Cardiac septum (tissue), 1 donor: ENCODE measurements at regions not wholly inside any gene's neighbourhood (a gene's known extent, or its start where the extent isn't known, plus 50 kb on each side); places are given as distances from the start of the nearest gene placed in this dataset.
A peak's percentile ranks its signal among the peaks of the same experiment; 100 is the strongest.

ENCODE experiments used
- DNase-seq: peaks from one replicate; pipeline ENCODE4 v3.0.0-alpha.2; 2020; ENCODE audit warnings: low spot score
- intact Hi-C: fragments of 100-400 bp; cut with DNase I; formaldehyde crosslinking; loops from one replicate; pipeline ENCODE4 v1.14.0; 2022
- donor health status: DM: no; HTN: no; CAD: no.

DNA sequence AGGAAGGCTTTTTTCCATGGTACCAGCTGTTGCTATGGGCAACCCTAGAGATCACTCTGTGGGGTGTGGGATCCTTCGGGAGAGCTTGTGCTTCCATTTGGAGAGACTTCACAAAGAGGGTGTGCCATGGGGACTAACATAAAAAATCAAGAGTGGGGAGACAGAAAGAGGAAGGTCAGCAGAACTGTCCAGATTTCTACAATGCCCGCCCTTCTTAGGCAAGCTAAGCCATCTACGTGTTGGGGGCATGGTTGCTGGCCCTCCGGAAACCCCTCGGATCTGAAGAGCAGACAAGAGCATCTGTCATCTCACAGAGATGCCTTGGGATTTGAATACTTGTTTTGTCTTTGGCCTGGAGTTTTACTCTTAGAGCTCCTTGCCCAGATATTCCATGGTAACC lies 83.9 kb upstream of the ZNF648 start:
- intact Hi-C loops = loop anchor here (10.0 kb wide), 1 partner anchor 109 kb away; no protein-coding TSS in a partner anchor
- no peak for DNase-seq

DNA sequence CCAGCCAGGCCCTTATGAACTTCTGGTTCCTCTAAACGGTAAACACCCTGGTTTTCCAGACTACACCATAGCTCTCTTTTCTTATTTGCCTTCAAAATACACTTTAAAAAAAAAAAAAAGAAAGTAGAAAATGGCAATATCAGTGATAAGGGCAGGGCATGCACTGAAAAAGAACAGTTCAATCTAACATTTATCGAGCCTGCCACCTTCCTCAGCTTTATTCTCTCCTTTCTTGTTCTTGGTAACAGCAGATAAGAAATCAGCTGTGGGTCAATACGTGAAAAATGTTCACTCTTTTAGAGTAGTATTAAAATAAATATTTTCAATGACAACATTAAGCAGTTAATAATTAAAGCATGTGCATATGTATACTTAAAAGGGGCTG lies 83.1 kb upstream of the ZNF648 start:
- DNase-seq = no peak
- intact Hi-C loops = loop anchor here (5.0 to 10.0 kb wide), 2 partner anchors 110 to 158 kb away; no protein-coding TSS in a partner anchor

DNA sequence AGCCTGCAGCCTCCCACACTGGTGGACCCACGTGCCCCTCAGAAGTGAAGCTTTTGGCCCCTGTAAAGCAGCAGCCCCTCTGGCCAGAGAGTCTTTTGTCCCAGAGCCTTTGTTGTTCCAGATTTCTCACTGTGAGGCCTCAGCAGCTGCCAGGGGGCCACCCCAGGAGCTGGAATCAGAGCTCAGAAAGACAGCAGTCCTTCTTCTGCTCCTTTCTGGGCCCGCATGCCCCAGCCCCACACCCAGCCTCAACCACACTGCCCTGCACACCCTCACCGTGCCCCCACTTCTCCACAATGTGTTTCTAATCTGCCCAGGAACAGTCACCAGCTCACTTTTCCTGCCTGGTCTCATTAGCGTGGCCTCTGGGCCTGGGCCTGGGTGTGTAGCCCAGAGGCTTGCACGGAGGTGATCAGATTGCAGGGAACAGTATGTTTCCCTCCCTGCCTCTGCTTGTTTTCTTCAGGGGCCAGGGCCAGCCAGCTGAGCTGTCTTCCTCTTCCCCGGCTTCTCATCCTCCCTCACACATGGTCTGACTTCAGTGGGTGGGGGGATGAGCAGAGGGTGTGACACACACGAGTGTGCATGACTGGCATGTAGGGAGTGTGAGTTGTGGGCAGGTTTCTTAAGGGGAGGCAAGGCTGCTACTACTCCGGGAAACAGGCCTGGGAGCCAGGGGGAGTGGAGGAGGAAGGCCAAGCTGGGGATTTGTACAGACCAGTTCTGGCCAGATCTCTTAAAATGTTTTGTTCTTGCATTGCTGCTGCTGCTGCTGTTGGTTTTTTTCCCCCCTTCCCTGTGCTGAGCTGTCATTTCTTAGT lies 82.5 kb upstream of the ZNF648 start:
- intact Hi-C loops = loop anchor here (1.0 to 10.0 kb wide), 4 partner anchors 59 to 252 kb away; no protein-coding TSS in a partner anchor
- peak; percentile 87 for DNase-seq

DNA sequence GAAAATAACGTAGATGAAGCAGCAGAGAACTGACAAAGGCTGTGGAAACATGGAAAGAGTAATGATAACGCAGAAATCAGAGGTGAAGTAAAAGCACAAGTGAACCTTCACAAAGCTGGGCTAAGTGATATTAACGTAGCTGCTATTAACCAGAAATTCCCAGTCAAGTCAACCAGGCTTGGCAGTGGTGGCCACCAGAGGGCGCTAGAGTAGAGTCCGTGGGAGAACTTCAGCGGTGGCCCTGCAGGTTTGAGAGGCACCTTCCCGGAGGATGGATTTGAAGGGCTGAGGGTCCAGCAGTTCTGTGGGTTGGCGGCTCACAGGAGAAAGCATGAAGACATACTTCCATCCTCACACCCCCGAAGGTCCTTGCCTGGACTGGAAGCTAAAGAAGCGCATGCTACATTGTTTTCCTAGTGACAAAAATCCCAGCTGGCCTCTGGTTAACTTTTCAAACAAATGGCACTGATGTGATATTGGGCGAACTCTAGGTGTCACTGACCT lies 81.7 kb upstream of the ZNF648 start:
- DNase-seq = peak; percentile 95
- intact Hi-C loops = loop anchor here (1.0 to 10.0 kb wide), 4 partner anchors 58 to 253 kb away; no protein-coding TSS in a partner anchor

DNA sequence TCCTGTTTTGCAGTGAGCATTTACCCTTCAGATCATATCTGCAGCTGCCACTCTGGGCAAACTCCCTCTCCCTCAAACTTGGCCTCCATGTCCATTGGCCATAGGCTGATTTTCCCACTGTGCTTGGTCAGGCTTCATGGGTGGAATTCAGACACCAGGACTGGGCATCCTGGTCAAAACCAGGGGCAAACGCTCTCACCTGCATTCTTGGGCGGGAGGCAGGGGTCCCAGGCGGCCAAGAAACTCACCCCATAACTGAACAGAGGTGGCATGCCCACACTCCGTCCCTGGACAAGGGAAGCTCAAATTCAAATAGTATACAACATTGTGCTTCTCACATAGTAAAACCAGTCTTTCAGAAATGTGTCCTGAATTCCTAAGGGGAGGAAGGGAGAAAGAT lies 81.1 kb upstream of the ZNF648 start:
- DNase-seq = no peak
- intact Hi-C loops = loop anchor here (1.0 to 10.0 kb wide), 4 partner anchors 58 to 254 kb away; no protein-coding TSS in a partner anchor

DNA sequence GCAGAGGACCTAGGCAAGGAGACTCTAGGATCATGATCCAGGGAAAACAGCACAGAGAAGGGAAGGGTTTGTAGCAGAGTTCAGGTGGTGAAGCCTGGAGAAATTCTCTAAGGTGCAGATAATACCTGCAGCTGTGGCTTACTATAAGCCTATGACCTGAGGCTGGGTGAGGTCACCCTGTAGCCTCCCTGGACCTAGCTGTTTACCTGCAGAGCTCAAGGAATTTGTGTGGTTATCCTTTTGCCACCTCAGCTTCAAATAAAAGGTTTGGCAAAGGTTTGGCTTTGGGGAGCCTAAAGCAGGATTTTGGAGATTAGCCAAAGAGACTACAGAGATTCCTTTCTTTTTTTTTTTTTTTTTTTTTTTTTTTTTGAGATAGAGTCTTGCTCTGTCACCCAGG lies 79.5 kb upstream of the ZNF648 start:
- intact Hi-C loops = loop anchor here (5.0 to 10.0 kb wide), 2 partner anchors 114 to 161 kb away; no protein-coding TSS in a partner anchor
- no peak for DNase-seq

DNA sequence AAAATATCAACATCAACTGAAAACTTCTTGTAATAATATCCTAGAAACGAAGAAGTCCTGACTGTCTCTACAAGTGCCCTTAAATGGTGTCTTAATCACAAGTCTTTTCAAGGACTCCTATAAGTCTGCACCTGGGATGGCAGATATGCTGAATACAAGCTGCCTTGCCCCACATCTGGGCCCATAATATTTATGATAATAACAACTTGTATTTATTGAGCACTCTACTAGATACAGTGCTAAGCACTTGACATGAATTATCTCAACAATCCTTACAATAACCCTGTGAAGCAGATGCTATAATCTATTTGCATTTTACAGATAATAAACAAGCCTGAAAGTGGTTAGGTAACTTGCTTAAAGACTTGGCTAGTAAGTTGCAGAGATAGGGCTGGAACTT lies 78.0 kb upstream of the ZNF648 start:
- no peak for DNase-seq
- intact Hi-C loops = no loop called here

DNA sequence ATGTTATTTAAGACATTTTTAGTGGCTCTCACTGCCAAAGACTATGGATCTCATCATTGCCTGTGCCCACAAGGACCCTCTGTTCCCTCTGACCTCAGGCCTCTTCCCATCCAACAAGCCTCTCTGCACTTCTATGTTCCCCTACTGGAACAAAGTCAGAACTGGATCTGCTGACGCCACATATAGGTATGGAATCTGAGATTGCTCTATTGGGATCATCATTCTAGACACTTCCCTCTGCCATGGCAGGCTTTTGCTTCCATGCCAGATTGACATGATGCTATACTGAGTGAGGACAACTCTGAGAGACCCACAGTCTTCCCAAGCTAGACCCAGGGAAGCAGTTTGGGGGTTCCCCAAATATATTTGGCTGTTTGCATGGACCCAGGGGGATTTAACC lies 76.0 kb upstream of the ZNF648 start:
- intact Hi-C loops = no loop called here
- no peak for DNase-seq

DNA sequence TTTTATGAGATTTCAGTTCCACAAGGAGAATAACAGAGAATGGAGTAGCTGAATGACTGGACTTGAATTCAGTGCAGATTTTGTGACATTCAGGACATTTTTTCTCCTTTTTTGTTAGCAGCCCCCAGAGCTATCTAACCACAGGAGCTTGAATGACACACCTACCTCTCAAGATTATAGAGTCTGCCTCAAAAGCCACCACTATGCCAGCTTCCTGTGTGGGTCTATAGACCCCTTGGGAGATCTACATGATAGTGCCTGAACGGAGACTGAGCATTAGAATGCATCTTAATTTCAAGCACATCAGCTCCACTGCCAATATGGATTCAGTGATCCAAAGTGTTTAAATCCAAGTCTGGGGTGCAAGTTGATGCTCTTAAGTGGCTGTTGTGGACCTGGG lies 74.4 kb upstream of the ZNF648 start:
- intact Hi-C loops = no loop called here
- DNase-seq = no peak

DNA sequence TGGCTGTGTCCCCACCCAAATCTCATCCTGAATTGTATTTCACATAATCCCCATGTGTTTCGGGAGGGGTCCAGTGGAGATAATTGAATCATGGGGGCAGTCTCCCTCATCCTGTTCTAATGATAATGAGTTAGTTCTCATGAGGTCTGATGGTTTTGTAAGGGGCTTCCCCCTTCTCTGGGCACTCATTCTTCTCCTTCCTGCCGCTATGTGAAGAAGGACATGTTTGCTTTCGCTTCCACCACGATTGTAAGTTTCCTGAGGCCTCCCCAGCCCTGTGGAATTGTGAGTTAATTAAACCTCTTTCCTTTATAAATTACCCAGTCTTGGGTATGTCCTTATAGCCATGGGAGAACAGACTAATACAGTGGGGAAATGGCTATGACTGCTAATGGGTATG lies 72.7 kb upstream of the ZNF648 start:
- intact Hi-C loops = no loop called here
- DNase-seq = no peak

DNA sequence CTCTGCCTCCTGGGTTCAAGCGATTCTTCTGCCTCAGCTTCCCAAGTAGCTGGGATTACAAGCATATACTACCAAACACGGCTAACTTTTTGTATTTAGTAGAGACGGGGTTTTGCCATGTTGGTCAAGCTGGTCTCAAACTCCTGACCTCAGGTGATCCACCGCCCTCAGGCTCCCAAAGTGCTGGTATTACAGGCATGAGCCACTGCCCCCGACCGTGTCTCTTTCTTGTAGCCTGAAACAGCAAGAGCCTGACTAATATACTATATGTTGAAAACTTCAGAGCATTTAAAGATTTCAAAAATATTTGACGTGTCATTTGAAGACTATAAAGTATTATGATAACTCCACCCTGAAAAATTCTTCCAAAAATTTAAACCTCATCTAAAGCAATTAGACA lies 71.7 kb upstream of the ZNF648 start:
- DNase-seq = no peak
- intact Hi-C loops = no loop called here

DNA sequence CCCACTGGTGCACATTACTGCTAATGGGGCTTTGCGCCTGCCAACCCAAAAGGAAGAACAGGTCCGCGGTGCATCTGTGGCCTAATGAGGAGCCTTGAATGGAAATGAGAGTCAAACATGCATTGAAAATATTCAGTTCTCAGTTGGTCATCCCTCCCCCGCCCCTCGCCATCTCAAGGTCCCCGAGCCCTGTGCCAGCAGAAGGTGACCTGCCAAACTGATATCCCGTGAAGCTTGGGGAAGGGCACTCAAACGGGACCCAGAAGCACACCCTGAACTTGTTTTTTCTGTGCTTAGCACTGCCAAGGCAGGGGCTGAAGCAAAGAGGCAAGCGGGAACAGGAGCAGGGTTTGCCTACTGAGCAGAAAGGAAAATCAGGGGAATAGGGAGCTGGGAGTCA lies 67.9 kb upstream of the ZNF648 start:
- intact Hi-C loops = no loop called here
- no peak for DNase-seq

DNA sequence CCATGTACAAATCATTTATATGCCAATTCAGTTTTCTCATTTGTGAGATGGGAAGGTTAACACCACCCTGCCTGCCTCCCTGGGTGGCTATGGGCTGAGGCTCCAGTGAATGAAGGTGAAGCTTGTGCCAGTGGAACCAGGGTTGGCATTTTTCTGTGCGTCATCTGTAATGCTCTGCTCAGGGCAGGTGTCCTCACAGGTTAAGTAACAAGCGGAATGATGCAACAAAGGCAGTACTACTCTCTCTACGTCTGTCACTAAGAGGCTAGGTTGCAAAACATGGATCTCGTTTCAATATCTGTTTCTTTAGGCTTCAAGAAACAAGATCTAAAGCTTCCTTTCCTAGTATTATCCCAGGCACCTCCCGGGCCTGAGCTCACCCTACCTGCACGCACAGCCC lies 67.0 kb upstream of the ZNF648 start:
- no peak for DNase-seq
- intact Hi-C loops = no loop called here

DNA sequence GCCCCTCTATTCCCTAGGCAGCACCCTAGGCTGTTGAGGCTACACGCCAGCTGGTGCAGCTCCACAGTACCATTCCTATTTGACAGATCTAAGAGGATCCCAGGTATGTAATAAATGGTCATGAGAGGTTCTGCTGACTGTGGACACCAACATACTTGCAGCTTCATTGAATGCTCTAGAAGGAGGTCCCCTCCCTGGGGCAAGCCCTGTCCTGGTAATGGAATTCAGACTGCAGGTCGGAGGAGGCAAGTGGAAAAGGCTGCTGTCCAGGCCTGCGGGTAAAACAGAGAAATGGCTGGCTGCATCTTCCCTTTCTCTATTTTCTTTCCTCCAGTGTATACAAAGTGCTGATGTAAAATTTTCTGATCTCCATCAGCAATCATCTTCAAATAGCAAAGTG lies 66.1 kb upstream of the ZNF648 start:
- DNase-seq = no peak
- intact Hi-C loops = no loop called here

DNA sequence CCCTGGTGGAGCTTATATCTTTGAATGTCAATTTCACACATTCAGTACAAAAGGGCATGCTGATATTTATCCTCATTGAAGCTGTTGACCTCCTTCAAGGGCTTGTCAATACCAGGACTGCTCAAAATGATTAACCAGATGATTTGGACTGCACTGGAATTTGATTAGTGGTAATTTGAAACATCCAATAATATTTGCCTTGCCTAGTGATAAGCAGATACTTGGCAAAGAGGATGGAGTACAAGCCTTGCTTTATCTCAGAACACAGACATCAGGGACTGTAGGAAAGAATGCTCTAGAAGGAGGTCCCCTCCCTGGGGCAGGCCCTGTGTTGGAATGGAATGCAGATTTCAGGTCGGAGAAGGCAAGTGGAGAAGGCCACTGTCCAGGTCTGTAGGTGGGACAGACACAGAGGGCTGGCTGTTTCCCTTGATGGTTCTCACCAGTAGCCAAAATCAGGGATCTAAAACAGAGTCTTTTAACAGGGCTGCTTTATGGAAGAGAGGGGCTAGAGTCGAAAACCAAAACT lies 64.8 kb upstream of the ZNF648 start:
- intact Hi-C loops = no loop called here
- no peak for DNase-seq

DNA sequence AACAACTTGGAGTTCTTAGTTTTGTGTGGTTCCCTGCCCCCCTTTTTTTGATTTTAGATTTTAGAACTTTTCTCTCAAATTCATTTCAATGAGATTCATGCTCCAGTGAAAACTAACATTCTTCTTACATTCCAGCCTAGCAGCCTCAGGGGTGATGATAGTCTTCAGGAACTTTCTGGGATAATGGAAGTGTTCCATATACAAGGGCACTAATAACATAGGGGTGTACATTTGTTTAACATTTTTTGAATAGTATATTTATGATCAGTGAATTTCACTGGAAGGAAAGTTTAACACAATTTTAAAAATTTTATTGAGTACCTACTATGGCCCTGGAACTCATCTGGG lies 61.4 kb upstream of the ZNF648 start:
- intact Hi-C loops = no loop called here
- DNase-seq = no peak

DNA sequence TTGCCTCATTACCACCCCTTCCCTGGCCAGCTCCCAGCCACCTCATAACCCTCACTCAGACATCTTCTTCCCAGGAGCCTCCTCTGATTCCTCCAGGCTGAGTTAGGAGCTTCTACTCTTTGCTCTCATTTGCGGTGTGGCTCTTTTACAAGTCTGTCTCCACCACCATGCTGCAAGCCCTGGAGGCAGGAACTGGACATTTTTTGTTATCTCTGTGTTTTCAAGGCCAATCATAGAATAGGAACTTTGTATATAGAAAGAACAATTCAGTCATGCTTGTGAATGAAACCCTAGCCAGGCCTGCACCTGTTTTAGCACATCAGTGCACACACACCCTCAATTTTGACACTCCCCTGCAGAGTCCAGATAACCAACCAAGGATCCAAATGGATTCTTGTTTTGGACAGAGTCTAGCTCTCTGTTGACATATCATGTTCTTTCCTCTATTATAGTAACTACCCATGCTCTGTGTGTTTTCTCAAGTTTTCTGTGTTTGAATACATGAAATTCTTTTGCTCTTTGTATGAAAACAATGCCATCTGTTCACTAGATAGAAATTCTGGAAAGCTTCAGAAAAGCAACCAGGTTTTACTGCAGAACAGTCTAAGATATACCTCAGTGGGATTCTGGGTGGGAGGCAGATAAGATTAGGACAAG lies 60.9 kb upstream of the ZNF648 start:
- intact Hi-C loops = no loop called here
- no peak for DNase-seq

DNA sequence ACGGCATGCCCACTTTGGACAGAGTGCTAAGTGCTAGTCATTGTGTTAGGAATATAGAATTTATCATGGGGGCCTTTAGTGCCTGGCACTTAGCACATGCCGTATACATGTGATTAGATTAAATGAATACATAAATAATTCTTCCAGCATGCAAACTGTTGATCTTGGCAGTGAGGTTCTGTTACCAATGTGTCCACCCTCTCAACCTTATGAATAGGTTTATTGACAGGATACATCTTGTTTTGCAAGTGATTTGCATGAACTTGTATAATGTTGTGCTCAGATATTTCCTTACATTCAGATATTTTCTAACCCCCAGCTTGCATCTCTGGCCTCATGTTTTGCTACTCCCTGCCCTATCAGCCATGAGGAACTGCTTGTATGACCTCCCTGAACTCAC lies 60.3 kb upstream of the ZNF648 start:
- intact Hi-C loops = no loop called here

DNA sequence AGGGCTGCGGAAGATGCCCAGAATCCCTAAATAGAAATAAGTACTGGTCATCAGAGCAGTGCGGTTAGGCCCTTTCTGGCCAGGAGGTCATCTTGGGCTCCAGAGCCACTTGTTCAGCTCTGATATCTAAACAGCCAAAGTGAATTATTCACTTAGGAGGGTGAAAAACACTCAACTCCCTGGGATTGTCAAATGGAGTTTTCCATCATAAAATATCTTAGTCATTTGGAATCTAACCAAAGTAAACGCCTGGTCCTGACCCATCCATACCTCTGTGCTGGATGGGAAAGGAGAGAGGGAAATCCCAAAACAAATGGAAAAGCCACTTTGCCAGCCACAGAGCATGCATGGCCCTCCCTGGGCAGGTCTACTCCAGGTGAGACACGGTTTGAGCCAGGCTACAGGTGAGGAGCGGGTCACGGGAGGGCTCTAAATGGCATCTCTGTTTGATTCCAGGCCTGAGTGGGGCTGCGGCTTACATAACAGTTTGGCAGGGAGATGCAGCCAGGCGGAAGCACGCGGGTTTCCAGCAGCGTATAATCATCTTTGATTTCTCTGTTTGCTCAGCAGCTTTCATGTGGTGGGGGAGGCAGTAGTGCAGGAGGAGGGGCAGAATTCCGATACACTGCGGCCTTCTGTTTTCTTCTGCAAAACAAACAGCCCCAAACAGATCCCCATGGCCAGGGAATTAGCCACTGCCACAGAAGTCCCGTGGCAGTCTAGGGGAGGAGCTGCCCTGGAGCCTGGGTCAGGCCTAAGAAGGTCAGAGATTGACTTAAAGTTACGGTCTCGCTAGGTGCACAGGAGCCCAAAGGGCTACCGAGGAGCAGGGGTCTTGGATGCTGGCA lies 59.1 kb upstream of the ZNF648 start:
- no peak for DNase-seq
- intact Hi-C loops = no loop called here

More for the DNA sequence above, 60.3 kb upstream of the ZNF648 start:
- DNase-seq = no peak

DNA sequence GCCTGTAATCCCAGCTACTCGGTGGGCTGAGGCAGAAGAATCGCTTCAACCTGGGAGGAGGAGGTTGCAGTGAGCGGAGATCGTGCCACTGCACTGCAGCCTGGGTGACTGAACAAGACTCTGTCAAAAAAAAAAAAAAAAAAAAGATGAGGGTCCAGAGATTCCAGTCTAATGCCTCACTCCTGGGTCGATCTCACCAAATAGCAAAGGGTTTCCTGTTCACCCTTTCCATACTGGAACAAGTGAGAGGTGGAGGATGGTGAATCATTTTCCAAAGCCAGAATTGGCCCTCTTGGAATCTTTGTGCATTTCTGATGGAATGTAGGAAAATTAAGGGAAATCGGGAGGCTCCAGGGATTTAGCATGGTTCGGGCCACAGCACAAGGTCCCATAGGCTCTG lies 58.1 kb upstream of the ZNF648 start:
- intact Hi-C loops = no loop called here
- no peak for DNase-seq
